Smooth muscle cell (in vitro differentiated cells): ENCODE measurements at regions not wholly inside any gene's neighbourhood (a gene's known extent, or its start where the extent isn't known, plus 50 kb on each side); places are given as distances from the start of the nearest gene placed in this dataset.

ENCODE experiments used
- DNase-seq: peaks from one replicate; lab custom pipeline; 2025; ENCODE audit not compliant: unreplicated experiment; lab: John Stamatoyannopoulos, UW
- H2AFZ ChIP-seq: fragments of 200-600 bp; sonication (generic); 2 replicates; pipeline ENCODE4 v1.6.0; 2016; ENCODE audit warnings: antibody characterized with exemption, low read depth, mild to moderate bottlenecking
- H3F3A ChIP-seq: fragments of 200-600 bp; sonication (generic); 2 replicates; pipeline ENCODE4 v1.6.0; 2017; ENCODE audit warnings: antibody characterized with exemption, low read depth
- H3K27ac ChIP-seq: fragments of 200-600 bp; sonication (generic); 2 replicates; pipeline ENCODE4 v1.5.1; 2016; ENCODE audit warnings: low read depth, mild to moderate bottlenecking
- H3K27me3 ChIP-seq: fragments of 200-600 bp; sonication (generic); 2 replicates; pipeline ENCODE4 v1.6.1; 2016; ENCODE audit warnings: low read depth, mild to moderate bottlenecking
- H3K36me3 ChIP-seq: fragments of 200-600 bp; sonication (generic); 2 replicates; pipeline ENCODE4 v1.5.1; 2016; ENCODE audit warnings: low read depth
- H3K4me1 ChIP-seq: fragments of 200-600 bp; sonication (generic); 2 replicates; pipeline ENCODE4 v1.5.1; 2016; ENCODE audit warnings: low read depth
- H3K4me2 ChIP-seq: fragments of 200-600 bp; sonication (generic); 2 replicates; pipeline ENCODE4 v1.6.0; 2016; ENCODE audit warnings: mild to moderate bottlenecking
- H3K4me3 ChIP-seq: fragments of 200-600 bp; sonication (generic); 2 replicates; pipeline ENCODE4 v1.5.1; 2016; ENCODE audit warnings: mild to moderate bottlenecking
- H3K79me2 ChIP-seq: fragments of 200-600 bp; sonication (generic); 2 replicates; pipeline ENCODE4 v1.6.0; 2016; ENCODE audit warnings: low read depth, mild to moderate bottlenecking
- H3K9ac ChIP-seq: fragments of 200-600 bp; sonication (generic); 2 replicates; pipeline ENCODE4 v1.6.0; 2016; ENCODE audit warnings: low read depth
- H3K9me3 ChIP-seq: fragments of 200-600 bp; sonication (generic); replicated peaks from 2 replicates; pipeline ENCODE4 v1.5.1; 2016; ENCODE audit warnings: low read depth
- H4K20me1 ChIP-seq: fragments of 200-600 bp; sonication (generic); 2 replicates; pipeline ENCODE4 v1.6.0; 2016; ENCODE audit warnings: low read depth
- whole genome bisulfite sequencing: methylation state at CpG from one replicate; pipeline ENCODE4 v1.1.7; 2016; ENCODE audit warnings: low lambda C conversion rate; 5-methylcytosine and 5-hydroxymethylcytosine counted together
- TF ChIP-seq, protein P1 (sequence below): fragments of 200-600 bp; sonication (generic); IDR thresholded peaks from 2 replicates; pipeline ENCODE4 v1.5.1; 2017; ENCODE audit warnings: borderline replicate concordance, mild to moderate bottlenecking, antibody characterized with exemption; ENCODE audit not compliant: insufficient read depth, poor library complexity, severe bottlenecking

GRCh38 chr4:181601103-181601502 is 642.1 kb upstream of the TENM3 start:
- H4K20me1 ChIP-seq = no peaks in the 10 kb centered on the region
- TF ChIP-seq, protein P1, sequence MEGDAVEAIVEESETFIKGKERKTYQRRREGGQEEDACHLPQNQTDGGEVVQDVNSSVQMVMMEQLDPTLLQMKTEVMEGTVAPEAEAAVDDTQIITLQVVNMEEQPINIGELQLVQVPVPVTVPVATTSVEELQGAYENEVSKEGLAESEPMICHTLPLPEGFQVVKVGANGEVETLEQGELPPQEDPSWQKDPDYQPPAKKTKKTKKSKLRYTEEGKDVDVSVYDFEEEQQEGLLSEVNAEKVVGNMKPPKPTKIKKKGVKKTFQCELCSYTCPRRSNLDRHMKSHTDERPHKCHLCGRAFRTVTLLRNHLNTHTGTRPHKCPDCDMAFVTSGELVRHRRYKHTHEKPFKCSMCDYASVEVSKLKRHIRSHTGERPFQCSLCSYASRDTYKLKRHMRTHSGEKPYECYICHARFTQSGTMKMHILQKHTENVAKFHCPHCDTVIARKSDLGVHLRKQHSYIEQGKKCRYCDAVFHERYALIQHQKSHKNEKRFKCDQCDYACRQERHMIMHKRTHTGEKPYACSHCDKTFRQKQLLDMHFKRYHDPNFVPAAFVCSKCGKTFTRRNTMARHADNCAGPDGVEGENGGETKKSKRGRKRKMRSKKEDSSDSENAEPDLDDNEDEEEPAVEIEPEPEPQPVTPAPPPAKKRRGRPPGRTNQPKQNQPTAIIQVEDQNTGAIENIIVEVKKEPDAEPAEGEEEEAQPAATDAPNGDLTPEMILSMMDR = no peak
- H3K4me3 ChIP-seq = no peak overlapping the region
- H3K79me2 ChIP-seq = no peaks in the 10 kb centered on the region
- 72% methylated on average over 2 of the region's 2 CpGs for WGBS
- H2AFZ ChIP-seq = no peak overlapping the region
- peaks cover 12% of the 10 kb centered on the region for H3K27me3 ChIP-seq
- H3K27ac ChIP-seq = no peak overlapping the region
- H3K4me2 ChIP-seq = no peak overlapping the region
- no peak for DNase-seq
- no peaks in the 10 kb centered on the region for H3K9me3 ChIP-seq
- H3K9ac ChIP-seq = no peak overlapping the region
- H3F3A ChIP-seq = no peaks in the 10 kb centered on the region
- H3K4me1 ChIP-seq = no peaks in the 10 kb centered on the region
- no peaks in the 10 kb centered on the region for H3K36me3 ChIP-seq

DNA sequence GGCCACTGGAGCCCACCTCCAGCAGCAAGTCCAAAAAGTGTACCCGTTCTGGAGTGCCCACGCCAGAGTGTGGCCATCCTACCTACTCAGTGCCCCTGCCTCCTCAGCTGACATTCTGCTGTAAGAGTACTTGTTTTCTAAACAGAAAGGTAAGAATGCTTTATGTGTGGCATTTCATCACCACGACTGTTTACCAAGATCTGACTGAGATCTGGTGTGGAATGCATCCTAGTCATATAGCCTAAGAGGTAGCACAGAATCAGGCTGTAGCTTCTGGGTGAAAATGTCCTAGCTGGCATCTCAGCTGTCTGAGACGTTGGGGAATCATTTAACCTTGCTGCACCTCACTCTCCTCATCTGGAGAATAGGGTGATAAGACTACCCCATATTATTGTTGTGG is 638.7 kb upstream of the TENM3 start:
- H3K4me3 ChIP-seq = no peak overlapping the region
- H3K4me2 ChIP-seq = no peak overlapping the region
- no peak overlapping the region for H3K9ac ChIP-seq
- peaks cover 16% of the 10 kb centered on the region for H3K27me3 ChIP-seq
- WGBS = 89% methylated on average over 4 of the region's 4 CpGs
- H3K9me3 ChIP-seq = no peaks in the 10 kb centered on the region
- H3F3A ChIP-seq = no peaks in the 10 kb centered on the region
- no peaks in the 10 kb centered on the region for H3K79me2 ChIP-seq
- no peaks in the 10 kb centered on the region for H4K20me1 ChIP-seq
- no peak for DNase-seq
- H3K4me1 ChIP-seq = no peaks in the 10 kb centered on the region
- no peak overlapping the region for H2AFZ ChIP-seq
- TF ChIP-seq, protein P1 = no peak
- H3K36me3 ChIP-seq = no peaks in the 10 kb centered on the region
- H3K27ac ChIP-seq = no peak overlapping the region

GRCh38 chr4:181606300-181606699 is 636.9 kb upstream of the TENM3 start:
- Histone ChIP-seq H3K9me3 (no peaks in the 10 kb centered on the region), H4K20me1 (no peaks in the 10 kb centered on the region), H2AFZ (no peak overlapping the region), H3K79me2 (no peaks in the 10 kb centered on the region), H3K4me2 (no peak overlapping the region), H3K36me3 (no peaks in the 10 kb centered on the region), H3K9ac (no peak overlapping the region), H3K4me3 (no peak overlapping the region), H3K4me1 (no peaks in the 10 kb centered on the region), H3K27ac (no peak overlapping the region), H3F3A (no peaks in the 10 kb centered on the region), H3K27me3 (peaks cover 23% of the 10 kb centered on the region)
- no peak for DNase-seq
- TF ChIP-seq, protein P1 = no peak
- 88% methylated on average over 1 of the region's 1 CpG for WGBS

- no peak overlapping the region for H3K27ac ChIP-seq
- TF ChIP-seq, protein P1 = no peak
- no peak overlapping the region for H3K4me2 ChIP-seq
- H3K9ac ChIP-seq = no peak overlapping the region
- H2AFZ ChIP-seq = no peak overlapping the region
- H3K4me3 ChIP-seq = no peak overlapping the region
- no peaks in the 10 kb centered on the region for H3K9me3 ChIP-seq
- no peak for DNase-seq
- H3K79me2 ChIP-seq = no peaks in the 10 kb centered on the region
- H3F3A ChIP-seq = no peaks in the 10 kb centered on the region
- H3K36me3 ChIP-seq = no peaks in the 10 kb centered on the region
- H3K4me1 ChIP-seq = no peaks in the 10 kb centered on the region
- 77% methylated on average over 2 of the region's 2 CpGs for WGBS
- peaks cover 20% of the 10 kb centered on the region for H3K27me3 ChIP-seq
- H4K20me1 ChIP-seq = no peaks in the 10 kb centered on the region
Observed at GRCh38 chr4:181608181-181608580, 635.0 kb upstream of the TENM3 start.
